ENCODE measurements at regions not wholly inside any gene's neighbourhood (a gene's known extent, or its start where the extent isn't known, plus 50 kb on each side); places are given as distances from the start of the nearest gene placed in this dataset.
"Not testable (repeated sequence)": the region's sequence is repeated elsewhere in the genome, so short reads cannot be mapped to it uniquely, and the experiment has no call there.

DNA sequence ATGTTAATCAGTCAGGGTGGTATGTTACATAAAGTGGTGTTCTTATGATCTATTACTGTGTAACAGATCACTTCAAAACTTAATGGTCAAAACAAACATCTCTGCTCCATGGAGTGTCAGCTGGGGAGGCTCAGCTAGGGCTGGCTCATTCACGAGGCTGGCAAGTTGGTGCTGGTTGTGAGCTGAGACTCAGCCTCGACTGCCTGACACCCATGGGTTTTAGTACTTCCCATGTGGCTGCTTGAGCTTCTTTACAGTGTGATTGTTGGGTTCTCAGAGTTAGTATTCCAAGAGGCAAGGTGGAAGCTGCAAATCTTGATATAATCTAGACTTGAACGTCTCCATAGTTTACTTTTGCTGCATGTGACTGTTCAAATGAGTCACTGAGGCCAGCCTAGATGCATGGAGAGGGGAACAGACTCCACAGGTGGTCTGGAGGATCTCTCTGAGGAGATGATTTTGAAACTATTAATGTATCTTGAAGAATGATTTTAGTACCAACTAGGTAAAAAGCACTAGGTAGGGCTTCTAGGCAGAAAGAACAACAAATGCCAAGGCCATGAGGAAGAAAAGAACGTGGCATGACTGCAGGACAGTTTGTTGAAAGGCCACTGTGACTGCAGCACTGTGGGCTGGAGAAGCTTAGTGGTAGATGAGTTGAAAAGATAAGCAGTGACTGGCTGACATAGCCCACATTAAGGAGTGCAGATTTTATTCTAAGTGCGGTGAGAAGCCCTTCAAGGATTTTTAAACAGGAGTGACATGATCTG lies 281.1 kb upstream of the PROK2 start:
- no peak for DNase-seq (ENCODE audit: low read depth)

DNA sequence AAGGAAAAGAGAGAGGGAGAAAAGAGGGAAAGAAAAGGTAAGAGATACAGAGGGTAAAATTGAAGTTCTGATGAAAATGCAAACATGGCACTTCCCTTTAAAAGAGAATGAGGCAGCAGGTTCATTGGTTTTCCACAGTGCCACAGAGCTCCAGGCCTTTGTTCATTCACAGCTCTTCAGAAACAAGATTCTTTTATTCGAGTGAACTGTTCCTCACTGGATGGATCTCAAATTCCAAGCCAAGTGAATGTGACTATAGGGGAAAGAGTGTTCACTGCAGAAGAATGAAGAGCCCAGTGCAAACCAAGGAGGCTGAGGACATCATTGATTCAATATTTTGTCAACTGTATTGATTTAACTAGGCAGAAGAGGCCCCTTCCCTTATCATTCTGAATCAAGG lies 280.3 kb upstream of the PROK2 start:
- H3K4me3 ChIP-seq (ENCODE audit: low read depth, low read length) = no peak overlapping the region
- no peak for DNase-seq (ENCODE audit: low read depth)
- TF ChIP-seq, protein P1, sequence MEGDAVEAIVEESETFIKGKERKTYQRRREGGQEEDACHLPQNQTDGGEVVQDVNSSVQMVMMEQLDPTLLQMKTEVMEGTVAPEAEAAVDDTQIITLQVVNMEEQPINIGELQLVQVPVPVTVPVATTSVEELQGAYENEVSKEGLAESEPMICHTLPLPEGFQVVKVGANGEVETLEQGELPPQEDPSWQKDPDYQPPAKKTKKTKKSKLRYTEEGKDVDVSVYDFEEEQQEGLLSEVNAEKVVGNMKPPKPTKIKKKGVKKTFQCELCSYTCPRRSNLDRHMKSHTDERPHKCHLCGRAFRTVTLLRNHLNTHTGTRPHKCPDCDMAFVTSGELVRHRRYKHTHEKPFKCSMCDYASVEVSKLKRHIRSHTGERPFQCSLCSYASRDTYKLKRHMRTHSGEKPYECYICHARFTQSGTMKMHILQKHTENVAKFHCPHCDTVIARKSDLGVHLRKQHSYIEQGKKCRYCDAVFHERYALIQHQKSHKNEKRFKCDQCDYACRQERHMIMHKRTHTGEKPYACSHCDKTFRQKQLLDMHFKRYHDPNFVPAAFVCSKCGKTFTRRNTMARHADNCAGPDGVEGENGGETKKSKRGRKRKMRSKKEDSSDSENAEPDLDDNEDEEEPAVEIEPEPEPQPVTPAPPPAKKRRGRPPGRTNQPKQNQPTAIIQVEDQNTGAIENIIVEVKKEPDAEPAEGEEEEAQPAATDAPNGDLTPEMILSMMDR (conservative IDR thresholded peaks at IDR 0.05; ENCODE audit: low read depth, low read length) = no peak

More for the DNA sequence above, 281.1 kb upstream of the PROK2 start:
- TF ChIP-seq, protein P1 (conservative IDR thresholded peaks at IDR 0.05; ENCODE audit: low read depth, low read length) = no peak
- no peak overlapping the region for H3K4me3 ChIP-seq (ENCODE audit: low read depth, low read length)

DNA sequence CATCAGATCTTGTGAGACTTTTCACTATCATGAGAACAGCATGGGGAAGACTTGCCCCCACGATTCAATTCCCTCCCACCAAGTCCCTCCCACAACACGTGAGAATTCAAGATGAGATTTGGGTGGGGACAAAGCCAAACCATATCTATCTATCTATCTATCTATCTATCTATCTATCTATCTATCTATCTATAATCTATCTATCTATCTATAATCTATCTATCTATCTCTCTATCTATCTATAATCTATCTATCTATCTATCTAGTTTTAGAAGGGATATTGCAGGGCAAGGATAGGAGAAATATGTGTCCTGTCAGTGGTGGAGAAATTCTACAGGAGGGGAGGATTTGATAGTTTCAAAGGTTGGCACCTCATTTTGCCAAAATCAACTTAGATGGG lies 279.8 kb upstream of the PROK2 start:
- not testable (repeated sequence) for DNase-seq (ENCODE audit: low read depth); H3K4me3 ChIP-seq (ENCODE audit: low read depth, low read length)

DNA sequence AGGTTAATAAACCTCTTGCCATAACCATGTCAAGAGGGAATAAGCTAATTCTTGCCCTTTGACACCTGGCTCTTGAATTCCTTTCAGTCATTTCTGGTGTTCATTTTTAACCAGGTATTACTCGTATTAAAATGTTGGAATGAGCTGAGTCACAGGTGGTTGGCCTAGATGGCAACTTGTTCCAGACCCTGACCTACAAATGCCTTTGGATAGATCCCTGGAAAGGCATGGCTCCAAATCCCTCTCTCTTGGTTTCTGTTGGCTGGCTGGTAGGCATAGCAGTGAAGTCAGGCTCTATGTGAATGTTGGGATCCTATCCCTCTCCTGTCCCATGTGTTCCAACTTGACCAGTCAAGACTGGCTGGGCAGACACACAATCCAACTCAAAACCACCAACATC lies 277.1 kb upstream of the PROK2 start:
- TF ChIP-seq, protein P1 (conservative IDR thresholded peaks at IDR 0.05; ENCODE audit: low read depth, low read length) = no peak
- no peak overlapping the region for H3K4me3 ChIP-seq (ENCODE audit: low read depth, low read length)
- DNase-seq (ENCODE audit: low read depth) = no peak

DNA sequence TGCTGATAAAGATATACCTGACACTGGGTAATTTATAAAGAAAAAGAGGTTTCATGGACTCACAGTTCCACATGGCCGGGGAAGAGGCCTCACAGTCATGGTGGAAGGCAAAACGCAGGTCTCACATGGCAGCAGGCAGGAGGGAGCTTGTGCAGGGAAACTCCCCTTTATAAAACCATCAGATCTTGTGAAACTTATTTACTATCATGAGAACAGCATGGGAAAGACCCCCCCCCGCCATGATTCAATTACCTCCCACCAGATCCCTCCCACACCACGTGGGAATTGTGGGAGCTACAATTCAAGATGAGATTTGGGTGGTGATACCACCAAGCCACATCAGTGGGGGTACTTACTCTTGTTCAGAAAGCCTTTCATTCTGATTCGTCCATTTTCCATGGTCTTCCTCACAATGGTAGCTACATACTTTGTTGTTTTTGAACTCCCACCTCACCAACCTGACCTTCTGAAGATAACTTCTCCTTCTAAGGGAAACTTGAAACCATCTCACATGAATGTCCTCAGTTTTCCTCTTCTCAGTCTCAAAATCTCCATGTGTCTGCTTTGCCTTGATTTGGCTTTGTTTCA lies 275.6 kb upstream of the PROK2 start:
- no peak overlapping the region for H3K4me3 ChIP-seq (ENCODE audit: low read depth, low read length)
- TF ChIP-seq, protein P1 (conservative IDR thresholded peaks at IDR 0.05; ENCODE audit: low read depth, low read length) = no peak
- no peak for DNase-seq (ENCODE audit: low read depth)

DNA sequence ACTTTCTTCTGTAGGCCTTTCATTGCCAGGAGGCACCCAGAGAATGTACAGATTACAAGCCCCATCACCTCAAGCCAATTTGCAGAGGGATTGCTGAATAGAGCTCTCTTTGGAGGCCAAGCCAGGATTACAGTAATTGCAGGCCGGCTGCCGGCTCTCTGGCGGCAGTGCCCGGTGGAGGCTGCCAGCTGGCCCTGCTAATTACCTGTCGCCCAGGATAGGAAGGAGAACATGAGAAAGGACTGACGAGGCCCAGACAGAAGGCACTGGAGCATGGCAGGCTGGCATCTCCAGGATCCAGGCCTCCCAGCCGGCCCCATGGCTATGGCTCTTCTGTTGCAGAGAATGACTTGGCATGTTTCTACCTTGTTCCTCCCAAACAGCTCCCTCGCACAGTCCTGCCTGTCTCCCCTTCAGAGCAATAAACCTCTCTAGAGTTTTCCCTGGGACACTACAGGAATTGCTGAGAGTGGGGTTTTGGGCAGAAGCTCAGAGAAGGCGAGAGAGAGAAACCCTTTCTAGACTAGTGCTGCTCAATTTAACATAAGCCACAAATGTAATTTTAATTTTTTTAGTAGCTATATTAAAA lies 273.6 kb upstream of the PROK2 start:
- DNase-seq (ENCODE audit: low read depth) = no peak
- H3K4me3 ChIP-seq (ENCODE audit: low read depth, low read length) = no peak overlapping the region
- TF ChIP-seq, protein P1 (conservative IDR thresholded peaks at IDR 0.05; ENCODE audit: low read depth, low read length) = no peak

DNA sequence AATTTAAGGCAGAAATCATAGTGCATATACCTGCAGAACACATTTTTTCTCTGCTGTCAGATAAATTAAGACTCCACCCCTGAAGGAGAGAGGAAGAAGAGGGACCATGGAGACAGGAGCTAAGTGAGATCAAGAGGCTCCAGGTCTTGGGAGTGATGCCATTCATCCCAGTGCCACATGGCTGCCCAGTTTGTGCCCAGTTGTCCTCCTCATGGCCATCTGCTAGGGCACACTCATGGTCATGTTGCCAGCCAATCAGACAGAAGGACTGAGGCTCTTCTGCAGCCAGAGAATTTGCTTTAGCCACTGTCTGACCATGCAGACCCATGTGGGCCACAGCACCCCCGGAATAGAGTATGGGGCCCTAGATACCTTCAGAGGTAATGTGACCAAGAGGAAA lies 270.5 kb upstream of the PROK2 start:
- TF ChIP-seq, protein P1 (conservative IDR thresholded peaks at IDR 0.05; ENCODE audit: low read depth, low read length) = no peak
- H3K4me3 ChIP-seq (ENCODE audit: low read depth, low read length) = no peak overlapping the region
- DNase-seq (ENCODE audit: low read depth) = no peak
